ENCODE measurements at regions not wholly inside any gene's neighbourhood (a gene's known extent, or its start where the extent isn't known, plus 50 kb on each side); places are given as distances from the start of the nearest gene placed in this dataset.

DNA sequence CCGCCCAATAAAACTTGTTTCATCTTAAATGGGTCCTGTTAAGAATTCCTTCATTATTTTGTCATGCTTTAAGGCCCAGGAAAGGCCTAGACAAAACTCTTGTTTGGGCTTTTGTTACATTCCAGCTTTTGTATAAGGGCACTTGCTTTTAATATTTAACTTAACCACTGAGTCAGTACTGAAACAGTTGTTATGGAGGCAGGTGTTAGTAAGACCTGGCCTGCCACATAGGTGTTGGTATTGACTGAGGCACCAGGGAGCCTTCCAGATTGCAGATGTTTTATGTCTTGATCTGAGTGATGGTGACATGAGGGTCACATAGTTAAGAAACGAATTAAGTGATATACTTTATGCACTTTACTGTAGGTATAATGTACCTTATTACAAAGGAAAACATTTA lies 274.9 kb upstream of the TGFBR2 start:
- no peak for DNase-seq (ENCODE audit: low spot score)

DNA sequence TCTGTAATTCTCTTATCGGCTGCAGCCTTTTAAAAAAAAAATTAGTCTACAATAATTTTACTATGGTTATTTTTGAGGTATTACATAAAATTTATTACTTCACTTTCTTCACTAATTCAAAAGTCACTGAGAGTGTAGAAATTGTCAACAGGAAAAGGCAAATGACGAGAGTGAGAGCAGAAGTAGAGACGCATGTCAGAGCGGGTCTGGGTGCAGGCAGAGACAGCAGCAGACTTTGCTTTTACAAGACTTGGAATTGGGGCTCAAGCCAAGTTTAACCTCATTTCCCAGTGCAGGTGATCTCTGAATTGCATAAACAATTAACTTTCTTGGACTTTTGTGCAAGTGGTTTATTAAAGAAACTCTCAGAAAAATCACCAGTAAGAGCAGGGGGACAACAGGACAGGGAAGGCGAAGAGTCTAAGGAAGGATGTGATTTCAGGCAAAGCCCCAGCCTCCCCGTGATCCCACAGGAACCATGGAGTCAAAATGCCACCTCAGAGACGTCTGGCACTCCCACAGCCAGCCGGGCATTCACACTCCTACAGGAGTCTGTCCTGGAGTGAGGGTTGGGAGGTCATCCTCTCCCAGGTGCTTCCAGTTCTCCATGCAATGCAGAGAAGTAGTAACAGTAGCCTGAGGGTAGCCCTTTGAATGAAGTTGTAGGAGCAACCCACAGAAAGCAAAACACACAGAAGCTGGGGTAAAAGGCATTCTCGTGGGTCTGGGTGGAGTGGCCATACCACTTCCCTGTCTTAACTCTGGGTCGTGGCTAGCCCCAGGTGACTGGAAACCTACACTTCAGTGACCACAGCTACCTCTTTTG lies 274.0 kb upstream of the TGFBR2 start:
- no peak for DNase-seq (ENCODE audit: low spot score)

DNA sequence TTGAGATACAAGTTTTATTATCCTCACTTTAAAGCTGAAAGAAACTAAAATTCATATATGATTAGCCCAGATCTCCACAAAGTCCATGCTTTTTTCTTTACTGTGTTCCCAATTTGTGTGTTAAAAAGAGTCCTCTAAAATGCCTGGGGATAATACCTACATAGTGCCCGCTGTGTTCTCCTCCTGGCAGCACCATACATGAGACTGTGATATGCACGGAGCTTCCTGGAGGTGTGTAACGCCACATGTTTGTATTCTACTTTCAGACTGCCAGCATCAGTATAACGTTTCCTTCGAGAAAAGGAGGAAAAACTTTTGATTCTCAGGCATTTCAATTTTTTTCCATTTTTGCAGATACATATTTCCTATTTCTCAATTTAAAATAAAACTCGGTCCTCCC lies 273.3 kb upstream of the TGFBR2 start:
- DNase-seq (ENCODE audit: low spot score): no peak

DNA sequence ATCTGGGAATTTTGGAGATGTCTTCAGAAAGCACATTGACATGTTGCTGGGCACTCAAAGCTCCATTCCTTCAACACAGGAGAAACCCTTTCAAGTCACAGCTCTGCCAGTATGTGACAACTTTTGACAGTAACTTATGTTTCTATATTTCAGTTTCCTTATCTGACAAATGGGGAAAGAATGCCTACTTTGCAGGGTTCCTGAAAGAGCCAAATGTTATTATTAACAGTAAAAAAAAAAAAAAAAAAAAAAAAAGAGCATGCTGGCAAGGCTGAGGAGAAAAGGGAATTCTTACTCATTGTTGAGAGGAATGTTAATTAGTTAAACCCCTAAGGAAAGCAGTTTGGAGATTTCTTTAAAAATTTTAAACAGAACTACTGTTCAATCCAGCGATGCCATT lies 272.5 kb upstream of the TGFBR2 start:
- DNase-seq (ENCODE audit: low spot score): no peak

DNA sequence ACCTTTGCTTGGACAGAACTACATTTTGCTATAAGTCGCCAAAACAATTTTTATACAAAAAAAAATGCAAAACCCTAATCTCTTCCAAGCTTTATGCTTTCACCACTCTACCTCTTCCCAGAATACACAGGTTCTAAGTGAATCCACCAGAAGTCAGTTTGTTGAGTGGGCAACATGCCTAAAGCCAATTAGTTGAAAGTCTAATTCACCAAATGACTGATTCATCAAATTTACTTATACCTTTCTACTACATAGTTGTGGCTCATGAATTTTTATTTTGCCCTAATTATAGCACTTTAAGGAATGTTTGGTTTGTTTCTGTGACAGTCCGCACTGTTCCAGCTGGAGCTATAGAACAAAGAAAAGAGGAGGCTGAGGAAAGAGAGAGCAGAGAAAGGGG lies 265.9 kb upstream of the TGFBR2 start:
- DNase-seq (ENCODE audit: low spot score): no peak

DNA sequence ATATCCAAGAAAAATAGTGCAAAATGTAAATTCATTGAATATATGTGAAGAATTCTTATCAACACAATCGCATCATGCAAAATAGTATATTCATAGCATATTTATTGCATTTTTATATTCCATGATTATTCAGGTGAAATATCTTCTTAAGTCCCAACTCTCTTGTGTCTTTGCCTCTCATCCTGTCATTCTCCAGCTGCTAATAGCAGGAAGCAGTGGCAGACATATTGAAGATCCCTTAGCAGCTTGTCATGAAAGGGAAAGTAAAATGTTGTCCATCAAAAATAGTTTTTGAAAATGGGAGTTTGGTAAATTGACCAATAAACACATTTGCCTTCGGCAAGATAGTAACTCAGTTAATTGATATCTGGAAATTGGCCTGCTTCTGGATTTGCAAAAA lies 265.3 kb upstream of the TGFBR2 start:
- no peak for DNase-seq (ENCODE audit: low spot score)

DNA sequence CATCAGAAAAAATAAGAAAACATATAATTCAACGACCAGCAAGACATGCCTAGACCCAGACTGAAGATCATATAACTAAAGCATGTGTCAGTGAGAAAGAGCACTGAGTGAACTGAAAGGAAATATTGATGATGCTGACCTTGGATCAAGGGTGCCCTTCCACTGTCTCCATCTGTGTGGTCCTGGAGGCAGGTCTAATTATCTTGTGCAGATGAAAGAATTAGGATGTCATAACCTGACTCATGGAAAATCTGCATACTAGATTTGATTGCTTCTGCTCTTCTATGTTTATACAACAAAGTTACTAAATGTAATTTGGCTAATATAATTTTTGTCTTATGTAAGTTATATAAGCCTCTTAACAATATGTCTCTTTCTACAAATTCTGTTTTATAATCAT lies 264.6 kb upstream of the TGFBR2 start:
- no peak for DNase-seq (ENCODE audit: low spot score)

DNA sequence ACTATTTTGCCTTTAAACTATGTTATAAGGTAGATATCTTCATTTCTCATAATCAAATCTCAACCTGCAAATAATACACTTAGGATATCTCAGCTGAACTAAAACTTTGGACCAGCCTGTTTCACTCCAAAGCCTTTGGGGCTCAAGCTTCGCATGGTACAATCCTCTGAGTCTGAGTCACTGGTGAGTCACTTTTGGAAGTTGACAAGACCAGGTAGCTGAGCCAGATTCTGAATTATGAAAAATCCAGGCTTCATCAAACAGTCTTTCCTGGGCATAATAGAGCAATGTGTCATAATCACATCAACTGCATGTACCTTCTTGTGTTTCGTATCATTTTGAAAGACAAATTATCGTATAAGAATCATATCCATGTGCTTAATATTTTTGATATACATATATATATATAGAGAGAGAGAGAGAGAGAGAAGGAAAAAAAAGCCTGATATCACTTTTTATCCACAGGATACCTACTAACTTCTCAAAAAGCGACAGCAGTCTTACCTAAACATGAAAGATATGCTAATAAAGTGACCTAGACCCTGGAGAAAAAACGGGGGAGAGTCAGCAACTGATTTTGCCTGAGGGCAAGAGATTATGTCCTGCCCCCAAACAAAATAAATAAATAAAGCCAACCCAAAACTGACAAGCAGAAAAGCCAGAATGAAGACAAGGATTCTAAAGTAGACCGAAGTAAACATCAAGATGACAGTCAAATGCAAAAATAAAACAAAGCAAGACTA lies 263.9 kb upstream of the TGFBR2 start:
- DNase-seq (ENCODE audit: low spot score): no peak

DNA sequence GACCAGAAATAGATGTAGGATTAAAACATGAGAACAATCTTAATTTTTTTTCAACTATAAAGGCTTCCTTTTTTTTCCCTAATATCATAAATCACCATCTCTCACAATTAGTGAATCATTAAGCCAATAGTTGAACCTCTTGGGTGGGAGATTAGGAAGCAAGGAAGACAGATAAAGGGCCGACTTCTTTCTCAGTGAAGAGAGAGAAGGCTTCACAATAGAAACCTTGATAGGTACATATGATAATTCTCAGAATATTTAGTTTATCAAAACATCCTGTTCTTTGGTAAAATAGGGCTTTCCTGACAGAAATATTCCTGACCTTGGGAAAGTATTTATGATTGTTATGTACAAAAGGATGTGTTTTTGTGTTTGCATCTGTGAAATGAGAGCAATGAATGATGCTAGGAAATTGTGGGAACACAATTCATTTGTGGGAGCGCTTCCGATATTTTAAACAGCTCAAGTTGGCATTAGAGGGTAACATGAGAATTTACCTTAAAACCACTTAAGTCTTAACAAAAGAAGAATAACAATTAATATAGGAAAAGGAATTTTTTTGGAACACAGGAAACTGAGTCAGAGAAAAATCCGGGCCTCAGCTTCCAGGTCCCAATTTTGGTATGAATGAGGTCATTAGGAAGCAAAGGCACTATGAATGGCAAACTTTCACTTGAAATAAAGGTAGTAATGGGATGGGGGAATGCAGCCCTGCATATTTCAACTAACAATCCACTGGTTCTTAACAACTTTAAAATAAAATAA lies 263.2 kb upstream of the TGFBR2 start:
- DNase-seq (ENCODE audit: low spot score): no peak

DNA sequence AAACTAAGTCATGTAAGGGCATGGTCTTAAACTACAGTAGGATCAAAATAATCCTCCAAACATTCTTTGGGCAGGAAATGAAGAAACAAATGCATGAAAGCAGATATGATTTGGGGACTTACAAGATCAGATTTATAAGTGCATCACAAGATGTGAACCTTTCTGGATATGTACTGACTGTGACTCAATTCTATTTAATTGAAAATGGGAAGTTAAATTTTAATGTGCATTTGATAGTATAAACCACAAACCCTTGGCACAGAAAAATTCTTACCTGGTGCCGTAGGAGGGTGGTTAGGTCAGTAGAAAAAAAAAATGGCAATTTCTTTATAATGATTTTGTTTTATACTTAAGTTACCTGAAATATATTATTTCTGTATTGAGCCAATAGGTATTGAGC lies 262.5 kb upstream of the TGFBR2 start:
- DNase-seq (ENCODE audit: low spot score): no peak

DNA sequence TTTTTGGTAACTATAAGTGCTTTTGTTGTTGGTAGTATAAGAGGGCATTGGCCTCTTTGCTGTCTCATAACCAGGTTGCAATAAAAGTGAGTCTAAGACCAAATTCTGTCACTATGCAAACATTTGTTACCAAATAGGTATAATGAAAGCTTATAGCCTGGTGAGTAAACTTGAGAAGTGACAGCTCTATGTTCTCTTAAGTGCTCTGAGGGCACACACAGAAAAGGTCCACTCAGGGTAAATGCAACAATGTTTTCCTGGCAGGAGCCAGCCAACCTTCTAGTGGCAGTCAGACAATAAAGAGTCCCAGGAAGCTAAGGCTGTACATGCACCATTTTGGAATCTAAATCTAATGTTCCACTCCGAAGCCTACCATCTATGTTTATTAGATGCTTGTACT lies 262.1 kb upstream of the TGFBR2 start:
- DNase-seq (ENCODE audit: low spot score): no peak

DNA sequence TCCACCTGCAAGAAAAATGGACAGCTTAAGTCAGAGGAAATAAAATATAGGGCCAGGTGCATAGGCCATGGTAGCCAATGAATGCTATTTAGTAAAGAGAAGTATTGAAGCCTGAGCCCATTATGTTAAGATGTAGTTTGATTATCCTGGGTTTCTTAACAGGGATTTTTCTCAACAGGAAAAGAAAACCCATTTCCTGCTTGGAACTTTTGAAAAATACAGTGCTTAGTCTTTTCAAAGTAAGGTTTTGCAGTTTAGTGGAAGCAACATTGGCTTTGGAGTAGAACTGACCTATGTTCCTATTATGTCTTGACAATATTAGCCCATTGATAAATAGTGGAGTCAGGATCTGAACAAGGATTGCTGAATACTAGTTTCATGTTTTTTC lies 259.5 kb upstream of the TGFBR2 start:
- DNase-seq (ENCODE audit: low spot score): no peak

DNA sequence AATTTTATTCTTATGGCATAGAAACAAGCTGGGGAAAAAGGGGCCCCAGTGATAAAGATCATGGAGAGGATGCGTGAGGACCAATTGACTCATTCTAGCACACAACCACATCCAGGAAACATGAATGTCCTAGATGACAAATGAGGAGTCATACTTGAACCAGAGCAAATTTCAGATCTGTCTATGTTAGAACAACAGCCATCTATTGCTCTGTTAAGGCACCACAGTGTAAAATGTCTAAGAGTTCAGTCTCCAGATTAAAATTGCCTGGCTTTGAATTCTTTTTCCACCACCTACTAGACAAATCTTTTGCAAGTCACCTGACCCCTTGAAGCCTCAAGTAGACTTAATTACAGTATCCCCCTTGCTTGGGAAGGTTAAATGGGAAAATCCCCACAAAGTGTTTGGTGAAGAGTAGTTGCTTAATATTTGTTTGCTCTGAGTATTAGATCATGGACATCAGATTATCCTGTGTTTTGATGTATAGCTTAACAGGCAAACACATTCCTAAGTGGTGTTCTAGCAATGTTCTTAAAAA lies 258.7 kb upstream of the TGFBR2 start:
- no peak for DNase-seq (ENCODE audit: low spot score)

DNA sequence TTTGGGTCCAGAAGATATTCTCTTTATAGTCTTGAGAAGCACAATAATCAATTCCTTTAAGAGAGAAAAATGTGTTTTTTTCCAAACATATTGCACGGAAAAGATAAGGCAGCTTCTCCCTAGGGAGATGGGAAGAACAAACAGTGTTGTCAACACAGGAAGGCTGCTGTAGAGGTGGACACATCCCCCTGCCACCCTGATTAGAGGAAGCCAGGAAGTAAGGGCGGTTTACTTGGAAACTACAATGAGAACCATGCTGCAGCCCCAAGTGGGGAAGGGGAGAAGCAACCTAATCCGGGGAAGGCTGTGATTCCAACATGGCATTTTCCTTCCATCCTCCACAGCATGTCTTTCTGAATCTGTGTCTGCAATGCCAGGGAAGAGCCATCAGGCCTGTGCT lies 256.9 kb upstream of the TGFBR2 start:
- no peak for DNase-seq (ENCODE audit: low spot score)

DNA sequence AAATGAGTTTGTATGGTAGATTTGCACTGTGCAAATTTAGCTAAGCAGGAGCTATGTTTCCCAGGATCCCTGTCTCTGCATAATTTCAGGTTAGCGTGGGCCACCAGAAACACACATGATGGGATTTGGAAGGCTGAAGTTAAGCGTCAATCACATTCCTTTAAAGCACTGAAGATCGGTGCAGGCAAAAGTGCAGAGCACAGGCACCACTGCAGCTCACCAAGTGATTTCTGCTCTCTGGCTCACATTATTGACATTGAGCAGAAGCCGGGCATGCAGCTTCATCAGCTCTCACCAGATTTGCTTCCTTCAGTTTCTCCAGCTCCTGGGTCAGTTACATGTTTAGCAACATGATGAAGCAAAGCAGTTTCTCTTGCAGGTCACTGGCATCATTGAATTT lies 256.4 kb upstream of the TGFBR2 start:
- no peak for DNase-seq (ENCODE audit: low spot score)

DNA sequence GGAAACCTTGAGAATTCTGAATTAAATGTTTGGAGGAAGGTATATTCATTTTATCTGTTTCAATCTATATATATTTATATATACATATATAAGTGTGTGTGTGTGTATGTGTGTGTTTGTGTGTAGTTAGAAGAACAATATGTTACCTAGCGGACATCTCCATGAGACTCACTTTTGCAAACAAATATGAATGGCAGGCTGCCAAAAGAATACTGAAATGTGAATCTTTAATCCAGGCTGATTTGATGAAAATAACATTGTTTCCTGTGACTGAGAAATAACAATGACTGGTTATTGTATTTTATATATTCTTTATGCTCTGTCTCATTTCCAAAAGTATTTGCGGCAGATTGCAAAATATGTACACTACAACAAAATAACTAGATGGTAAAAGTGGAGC lies 255.5 kb upstream of the TGFBR2 start:
- DNase-seq (ENCODE audit: low spot score): no peak

DNA sequence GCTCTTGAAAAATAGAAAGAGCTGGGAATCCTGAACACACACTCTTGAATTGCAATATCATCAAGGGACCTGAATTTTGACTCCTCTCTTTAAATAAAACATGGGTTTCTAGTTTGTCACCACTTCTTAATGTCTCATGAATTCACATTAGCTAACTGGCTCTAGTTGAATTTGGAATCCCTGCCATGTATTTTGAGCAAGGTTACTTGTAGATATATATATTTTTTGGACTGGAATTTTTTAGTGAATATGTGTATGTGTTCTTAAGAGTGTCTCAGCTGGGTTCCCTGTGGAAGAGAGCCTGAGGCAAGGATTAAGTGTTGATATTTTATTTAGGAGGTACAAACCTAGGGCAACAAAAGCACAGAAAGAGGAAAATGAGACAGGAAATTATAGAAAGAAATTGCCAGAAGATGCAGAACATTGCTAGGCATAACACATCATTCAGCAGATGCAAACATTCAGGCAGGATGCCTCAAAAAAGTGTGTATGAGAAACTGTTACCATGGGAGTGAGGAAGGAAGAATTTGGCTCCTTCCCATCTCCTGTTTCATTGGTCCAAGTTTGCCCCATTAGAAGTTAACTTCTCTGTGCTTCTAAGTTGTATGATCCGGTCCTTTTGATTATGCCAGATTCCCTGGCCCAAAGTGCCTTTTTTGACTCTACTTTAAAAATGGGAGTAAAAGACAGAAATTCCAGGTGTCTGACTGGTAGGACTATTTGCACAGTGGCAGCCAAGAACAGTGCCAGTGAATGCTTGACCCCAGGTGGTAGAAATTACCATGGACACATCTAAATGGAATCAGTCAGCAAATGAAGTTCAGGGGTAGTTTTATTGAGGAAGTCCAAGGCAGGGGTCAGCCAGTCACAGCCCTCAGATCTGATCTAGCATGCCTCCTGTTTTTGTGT lies 253.7 kb upstream of the TGFBR2 start:
- no peak for DNase-seq (ENCODE audit: low spot score)

DNA sequence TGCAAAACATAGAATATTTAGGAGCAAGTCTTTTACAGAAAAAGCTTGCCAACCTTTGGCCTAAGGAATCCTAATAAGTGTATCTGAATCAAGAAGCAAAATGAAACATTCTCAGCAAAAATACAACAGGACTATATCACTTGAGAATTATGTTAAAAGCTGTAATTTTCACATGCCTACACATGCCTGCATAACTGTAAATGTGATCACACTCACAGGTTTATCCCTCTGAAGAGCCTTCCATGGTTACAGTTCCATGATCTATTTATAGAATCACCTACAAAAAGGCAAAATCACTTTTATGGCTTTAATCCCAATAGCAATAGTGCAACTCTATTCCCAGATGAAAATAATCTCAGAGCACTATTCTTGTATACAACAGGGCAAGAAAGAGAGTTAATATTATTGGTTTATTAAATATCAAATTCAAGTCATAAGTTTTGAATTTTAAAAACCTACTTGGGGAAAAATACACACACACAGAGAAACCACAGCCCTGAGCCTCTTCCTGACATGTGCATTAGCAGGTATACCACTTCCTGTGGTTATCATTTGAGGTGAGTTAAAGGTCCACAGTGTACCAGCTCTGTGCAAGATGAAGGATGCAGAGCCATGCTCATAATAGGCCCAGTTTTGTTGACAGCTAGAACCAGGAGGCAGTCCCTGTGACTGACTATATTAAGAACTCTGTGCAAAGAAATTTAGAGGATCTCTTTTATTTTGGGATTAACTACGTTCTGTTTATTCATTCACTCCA lies 252.5 kb upstream of the TGFBR2 start:
- DNase-seq (ENCODE audit: low spot score): no peak

DNA sequence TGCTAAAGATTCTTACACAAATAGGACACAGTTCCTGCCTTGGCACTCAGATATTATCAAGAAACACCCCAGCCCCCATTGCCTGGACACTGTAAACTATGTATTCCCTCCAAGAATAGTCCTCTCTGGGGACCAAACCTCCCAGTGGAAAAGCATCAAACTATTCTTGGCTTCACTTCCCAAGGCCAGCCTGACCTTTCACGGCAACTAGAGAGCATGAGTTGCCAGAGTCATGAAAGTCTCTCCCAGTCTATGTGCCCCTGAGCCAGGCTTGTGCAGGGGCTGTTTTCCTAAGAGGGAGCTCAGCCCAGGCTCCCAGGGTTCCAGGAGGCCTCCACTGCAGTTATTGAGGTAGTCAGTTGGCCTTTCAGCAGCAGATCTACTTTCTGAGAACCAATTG lies 251.9 kb upstream of the TGFBR2 start:
- no peak for DNase-seq (ENCODE audit: low spot score)

DNA sequence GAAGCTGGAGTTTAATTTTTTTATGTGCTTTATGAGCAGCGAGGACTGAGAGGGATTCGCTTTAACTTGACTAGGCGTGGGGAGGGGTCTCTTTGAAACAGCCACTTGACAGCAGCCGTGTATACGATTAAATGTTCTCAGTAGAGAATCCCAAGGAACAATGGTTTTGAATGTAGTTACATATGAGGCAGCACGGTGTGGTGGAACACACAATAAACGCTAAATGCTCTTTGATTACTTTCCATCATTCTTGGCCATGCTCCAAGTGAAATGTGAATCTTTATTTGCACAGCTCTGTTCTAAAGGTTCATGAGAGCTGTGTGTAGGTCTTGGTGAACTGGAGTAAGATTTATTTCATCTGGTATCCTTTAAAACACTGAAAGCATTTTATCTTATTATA lies 251.4 kb upstream of the TGFBR2 start:
- DNase-seq (ENCODE audit: low spot score): no peak

DNA sequence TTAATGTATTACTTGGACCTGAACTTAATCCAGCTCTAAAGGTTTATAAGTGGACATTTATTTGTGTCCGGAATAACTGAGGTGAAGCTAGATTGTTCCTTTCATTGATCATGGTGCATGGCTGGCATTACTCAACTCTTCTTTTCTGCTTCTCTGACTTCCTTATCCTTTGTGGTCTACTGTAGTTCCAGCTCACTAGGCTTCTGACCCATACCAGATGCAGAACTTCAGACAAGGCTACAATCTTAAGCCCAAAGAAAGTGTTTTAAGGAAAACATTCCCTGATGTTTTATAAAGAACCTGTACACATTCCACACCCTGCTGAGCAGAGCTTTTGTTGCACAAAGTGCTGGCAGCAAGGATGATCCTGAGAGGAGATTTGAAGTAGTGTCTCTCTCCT lies 250.8 kb upstream of the TGFBR2 start:
- no peak for DNase-seq (ENCODE audit: low spot score)

Data from Ammon's horn (tissue), 1 donor.